Nephron (organoid): ENCODE measurements at regions not wholly inside any gene's neighbourhood (a gene's known extent, or its start where the extent isn't known, plus 50 kb on each side); places are given as distances from the start of the nearest gene placed in this dataset.

ENCODE experiments used
- H3K27ac Mint-ChIP-seq, 3 experiments: 2 replicates each; pipeline ENCODE4 v1.8.0; 2020; ENCODE audit warnings: mixed read lengths in 3 of 3, mild to moderate bottlenecking in 2 of 3, moderate library complexity in 1 of 3
- H3K27me3 Mint-ChIP-seq: 2 replicates; pipeline ENCODE4 v1.8.0; 2021; ENCODE audit warnings: low read depth, mild to moderate bottlenecking, moderate library complexity, mixed read lengths
- H3K36me3 Mint-ChIP-seq: 2 replicates; pipeline ENCODE4 v1.8.0; 2020; ENCODE audit warnings: low read depth, mixed read lengths
- H3K4me1 Mint-ChIP-seq: 2 replicates; pipeline ENCODE4 v1.8.0; 2020; ENCODE audit warnings: mixed read lengths
- H3K4me3 Mint-ChIP-seq, 3 experiments: 2 replicates each; pipeline ENCODE4 v1.8.0; 2020; ENCODE audit warnings: mild to moderate bottlenecking in 3 of 3, mixed read lengths in 3 of 3, moderate library complexity in 2 of 3
- H3K9me3 Mint-ChIP-seq: 2 replicates; pipeline ENCODE4 v1.8.0; 2020; ENCODE audit warnings: mixed read lengths
- CTCF ChIP-seq, 3 experiments: fragments of 200-600 bp; sonication (generic); IDR thresholded peaks; one replicate each; pipeline ENCODE4 v1.5.0; 2021; ENCODE audit warnings: antibody characterized with exemption in 3 of 3; ENCODE audit not compliant: unreplicated experiment in 3 of 3

GRCh38 chr13:32849369-32849768 lies 166.9 kb upstream of the KL start:
- Mint-ChIP-seq H3K4me1 (peaks cover 56% of the 10 kb centered on the region), H3K27ac (peak overlapping the region; percentile 76 to 90 (median 82)), H3K36me3 (no peaks in the 10 kb centered on the region), H3K4me3 (peak overlapping the region in 2 of 3 experiments; percentile 27 to 29), H3K27me3 (no peaks in the 10 kb centered on the region), H3K9me3 (no peaks in the 10 kb centered on the region)
- no peak for TF ChIP-seq CTCF (IDR thresholded peaks at IDR 0.05; ENCODE audit: unreplicated experiment in 3 of 3)

DNA sequence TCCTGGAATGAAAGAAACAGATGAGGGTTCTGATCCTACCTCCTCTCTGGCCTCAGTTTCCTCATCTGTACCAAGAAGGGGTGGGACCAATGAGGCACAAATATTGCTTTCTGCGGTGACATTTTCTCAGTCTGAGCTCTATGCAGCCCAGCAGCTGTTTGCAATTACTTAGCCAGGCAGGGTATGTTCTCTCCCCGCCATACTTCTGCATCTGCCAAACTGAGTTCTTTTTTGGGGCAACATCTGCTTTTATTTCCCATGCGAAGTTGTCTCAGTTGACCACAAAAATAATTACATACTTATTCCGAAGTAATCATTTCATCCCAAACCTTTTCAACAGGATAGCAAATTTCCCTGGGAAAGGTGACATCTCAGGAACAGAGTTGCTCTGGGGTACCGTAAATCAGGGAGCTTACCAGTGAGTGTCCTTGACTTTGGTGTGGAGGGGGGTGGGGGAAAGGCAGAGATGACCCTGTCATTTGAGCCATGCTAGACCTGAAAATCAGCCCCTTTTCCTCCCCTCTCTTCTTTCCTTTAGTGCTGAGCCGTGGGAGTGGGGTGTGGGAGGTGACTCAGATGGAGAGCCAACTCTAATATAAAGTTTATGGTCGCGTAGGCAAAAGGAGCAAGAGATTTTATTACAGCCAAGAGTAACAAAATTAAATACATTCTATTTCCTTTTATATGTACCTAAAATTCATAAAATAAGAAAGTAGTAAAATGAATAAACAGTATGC lies 165.7 kb upstream of the KL start:
- Mint-ChIP-seq H3K4me1 (peaks cover 56% of the 10 kb centered on the region), H3K4me3 (peak overlapping the region in 2 of 3 experiments; percentile 22 to 23), H3K27ac (peak overlapping the region; percentile 76 to 90 (median 82)), H3K36me3 (no peaks in the 10 kb centered on the region), H3K27me3 (no peaks in the 10 kb centered on the region), H3K9me3 (no peaks in the 10 kb centered on the region)
- no peak for TF ChIP-seq CTCF (IDR thresholded peaks at IDR 0.05; ENCODE audit: unreplicated experiment in 3 of 3)

- Mint-ChIP-seq H3K36me3 (no peaks in the 10 kb centered on the region), H3K4me1 (peaks cover 52% of the 10 kb centered on the region), H3K9me3 (peaks cover 2% of the 10 kb centered on the region), H3K27ac (peak overlapping the region; percentile 76 to 90 (median 82)), H3K4me3 (peak overlapping the region in 2 of 3 experiments; percentile 7 to 14), H3K27me3 (no peaks in the 10 kb centered on the region)
- no peak for TF ChIP-seq CTCF (IDR thresholded peaks at IDR 0.05; ENCODE audit: unreplicated experiment in 3 of 3)
Observed at GRCh38 chr13:32851083-32852069, 164.8 kb upstream of the KL start.

- Mint-ChIP-seq H3K36me3 (no peaks in the 10 kb centered on the region), H3K9me3 (peaks cover 2% of the 10 kb centered on the region), H3K4me1 (peaks cover 43% of the 10 kb centered on the region), H3K27me3 (no peaks in the 10 kb centered on the region), H3K4me3 (no peak overlapping the region), H3K27ac (peak overlapping the region; percentile 53 to 82 (median 76))
- no peak for TF ChIP-seq CTCF (IDR thresholded peaks at IDR 0.05; ENCODE audit: unreplicated experiment in 3 of 3)
Observed at GRCh38 chr13:32852526-32852925, 163.7 kb upstream of the KL start.

DNA sequence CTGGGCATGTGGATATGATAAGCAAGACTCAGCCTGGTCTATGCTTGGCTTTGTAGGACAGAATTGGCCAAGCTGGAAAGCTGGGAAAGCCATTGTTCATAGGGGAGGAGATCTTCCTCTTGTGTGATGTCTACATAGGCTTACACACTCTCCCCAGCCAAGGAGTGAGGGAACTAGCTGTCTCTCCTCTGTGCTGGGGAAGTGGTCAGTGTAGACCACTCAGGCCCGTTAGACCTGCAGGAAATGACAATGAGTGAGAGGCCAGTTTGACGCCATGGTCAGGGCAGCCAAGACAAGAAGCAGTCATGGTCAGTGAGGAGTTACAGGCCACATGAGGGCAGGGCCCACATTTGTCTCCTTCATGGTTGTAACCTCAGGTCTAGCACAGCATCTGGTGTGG lies 159.1 kb upstream of the KL start:
- Mint-ChIP-seq H3K36me3 (no peaks in the 10 kb centered on the region), H3K9me3 (peaks cover 2% of the 10 kb centered on the region), H3K27ac (no peak overlapping the region)

More for the DNA sequence above, 159.1 kb upstream of the KL start:
- Mint-ChIP-seq H3K4me1 (peaks cover 7% of the 10 kb centered on the region), H3K4me3 (no peak overlapping the region), H3K27me3 (no peaks in the 10 kb centered on the region)
- TF ChIP-seq CTCF (IDR thresholded peaks at IDR 0.05; ENCODE audit: unreplicated experiment in 3 of 3) = no peak
